Loucy (cell line): ENCODE measurements at regions not wholly inside any gene's neighbourhood (a gene's known extent, or its start where the extent isn't known, plus 50 kb on each side); places are given as distances from the start of the nearest gene placed in this dataset.
A peak's percentile ranks its signal among the peaks of the same experiment; 100 is the strongest.
"Not testable (repeated sequence)": the region's sequence is repeated elsewhere in the genome, so short reads cannot be mapped to it uniquely, and the experiment has no call there.

Experiments
- H2AFZ ChIP-seq: fragments of 200-600 bp; sonication (generic); 2 replicates; pipeline ENCODE4 v1.6.0; 2016; ENCODE audit warnings: antibody characterized with exemption, mild to moderate bottlenecking, low read length, moderate library complexity
- H3F3A ChIP-seq: fragments of 200-600 bp; 2 replicates; pipeline ENCODE4 v1.6.0; 2016; ENCODE audit warnings: antibody characterized with exemption, low read depth, mild to moderate bottlenecking
- H3K27me3 ChIP-seq: fragments of 200-600 bp; sonication (generic); 2 replicates; pipeline ENCODE4 v1.6.1; 2014; ENCODE audit warnings: low read length, mild to moderate bottlenecking; ENCODE audit not compliant: insufficient read depth, poor library complexity, severe bottlenecking
- H3K36me3 ChIP-seq: fragments of 200-600 bp; sonication (generic); 2 replicates; pipeline ENCODE4 v1.6.1; 2016; ENCODE audit warnings: low read length; ENCODE audit not compliant: insufficient read depth
- H3K4me1 ChIP-seq: fragments of 200-600 bp; sonication (generic); 2 replicates; pipeline ENCODE4 v1.5.1; 2014; ENCODE audit warnings: low read length, mild to moderate bottlenecking; ENCODE audit not compliant: insufficient read depth, poor library complexity, severe bottlenecking
- H3K4me2 ChIP-seq: fragments of 200-600 bp; sonication (generic); 2 replicates; pipeline ENCODE4 v1.6.0; 2014; ENCODE audit warnings: antibody characterized with exemption, low read length, low read depth, mild to moderate bottlenecking; ENCODE audit not compliant: poor library complexity, severe bottlenecking
- H3K4me3 ChIP-seq: fragments of 200-600 bp; sonication (generic); 2 replicates; pipeline ENCODE4 v1.5.1; 2014; ENCODE audit warnings: low read length, mild to moderate bottlenecking, mixed read lengths; ENCODE audit not compliant: poor library complexity, severe bottlenecking
- H3K79me2 ChIP-seq: fragments of 200-600 bp; sonication (generic); 2 replicates; pipeline ENCODE4 v1.6.1; 2014; ENCODE audit warnings: low read length; ENCODE audit not compliant: insufficient read depth
- H3K9ac ChIP-seq: fragments of 200-600 bp; sonication (generic); 2 replicates; pipeline ENCODE4 v1.6.0; 2014; ENCODE audit warnings: mild to moderate bottlenecking, low read depth, low read length, moderate library complexity; ENCODE audit not compliant: poor library complexity, severe bottlenecking
- H3K9me2 ChIP-seq: fragments of 200-600 bp; sonication (generic); replicated peaks from 2 replicates; pipeline ENCODE4 v1.6.1; 2016; ENCODE audit warnings: low read depth, low read length, mixed read lengths
- H3K9me3 ChIP-seq: fragments of 200-600 bp; sonication (generic); 2 replicates; pipeline ENCODE4 v1.6.1; 2014; ENCODE audit warnings: mild to moderate bottlenecking, antibody characterized with exemption, low read length, low read depth; ENCODE audit not compliant: insufficient read depth
- H4K20me1 ChIP-seq: fragments of 200-600 bp; sonication (generic); 2 replicates; pipeline ENCODE4 v1.6.0; 2014; ENCODE audit warnings: antibody characterized with exemption, low read length, mild to moderate bottlenecking; ENCODE audit not compliant: insufficient read depth, poor library complexity, severe bottlenecking
- EZH2phosphoT487 ChIP-seq: fragments of 200-600 bp; IDR thresholded peaks from 2 replicates; pipeline ENCODE4 v1.6.1; 2018; ENCODE audit warnings: antibody characterized with exemption, mild to moderate bottlenecking, moderate library complexity, borderline replicate concordance
- TF ChIP-seq, protein P1 (sequence below): fragments of 200-600 bp; sonication (generic); conservative IDR thresholded peaks from 2 replicates; pipeline ENCODE4 v1.5.1; 2014; ENCODE audit warnings: mild to moderate bottlenecking, antibody characterized with exemption, low read length

DNA sequence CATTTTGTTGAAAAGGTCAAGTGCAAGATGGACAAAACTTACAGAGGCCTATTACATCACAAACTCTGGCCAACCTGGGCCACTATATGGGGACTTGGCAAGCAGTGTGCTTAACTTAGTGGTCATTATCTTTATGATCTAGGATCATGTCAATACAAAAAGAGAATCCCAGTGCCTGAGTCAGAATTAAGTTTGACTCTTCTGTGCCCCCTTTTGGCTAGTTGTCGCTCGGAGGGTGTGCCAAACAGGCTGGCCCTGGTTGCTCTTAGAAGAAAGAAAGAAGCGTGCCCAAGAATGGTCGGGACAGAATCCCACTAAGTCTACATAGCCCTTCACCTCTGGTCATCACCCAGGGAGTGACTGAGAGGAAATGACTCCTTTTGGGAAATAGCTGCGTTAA lies 100.1 kb downstream of the EIF4E start:
- Histone ChIP-seq H3K9ac (no peak overlapping the region), H2AFZ (no peak overlapping the region), H3F3A (no peaks in the 10 kb centered on the region), H3K9me2 (no peaks in the 10 kb centered on the region), H4K20me1 (no peaks in the 10 kb centered on the region), H3K4me3 (no peak overlapping the region), H3K36me3 (no peaks in the 10 kb centered on the region), H3K9me3 (no peaks in the 10 kb centered on the region), H3K79me2 (no peaks in the 10 kb centered on the region), H3K4me1 (no peaks in the 10 kb centered on the region), H3K27me3 (no peaks in the 10 kb centered on the region), H3K4me2 (no peak overlapping the region)
- no peak for TF ChIP-seq EZH2phosphoT487
- TF ChIP-seq, protein P1, sequence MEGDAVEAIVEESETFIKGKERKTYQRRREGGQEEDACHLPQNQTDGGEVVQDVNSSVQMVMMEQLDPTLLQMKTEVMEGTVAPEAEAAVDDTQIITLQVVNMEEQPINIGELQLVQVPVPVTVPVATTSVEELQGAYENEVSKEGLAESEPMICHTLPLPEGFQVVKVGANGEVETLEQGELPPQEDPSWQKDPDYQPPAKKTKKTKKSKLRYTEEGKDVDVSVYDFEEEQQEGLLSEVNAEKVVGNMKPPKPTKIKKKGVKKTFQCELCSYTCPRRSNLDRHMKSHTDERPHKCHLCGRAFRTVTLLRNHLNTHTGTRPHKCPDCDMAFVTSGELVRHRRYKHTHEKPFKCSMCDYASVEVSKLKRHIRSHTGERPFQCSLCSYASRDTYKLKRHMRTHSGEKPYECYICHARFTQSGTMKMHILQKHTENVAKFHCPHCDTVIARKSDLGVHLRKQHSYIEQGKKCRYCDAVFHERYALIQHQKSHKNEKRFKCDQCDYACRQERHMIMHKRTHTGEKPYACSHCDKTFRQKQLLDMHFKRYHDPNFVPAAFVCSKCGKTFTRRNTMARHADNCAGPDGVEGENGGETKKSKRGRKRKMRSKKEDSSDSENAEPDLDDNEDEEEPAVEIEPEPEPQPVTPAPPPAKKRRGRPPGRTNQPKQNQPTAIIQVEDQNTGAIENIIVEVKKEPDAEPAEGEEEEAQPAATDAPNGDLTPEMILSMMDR, result peak; percentile 72

DNA sequence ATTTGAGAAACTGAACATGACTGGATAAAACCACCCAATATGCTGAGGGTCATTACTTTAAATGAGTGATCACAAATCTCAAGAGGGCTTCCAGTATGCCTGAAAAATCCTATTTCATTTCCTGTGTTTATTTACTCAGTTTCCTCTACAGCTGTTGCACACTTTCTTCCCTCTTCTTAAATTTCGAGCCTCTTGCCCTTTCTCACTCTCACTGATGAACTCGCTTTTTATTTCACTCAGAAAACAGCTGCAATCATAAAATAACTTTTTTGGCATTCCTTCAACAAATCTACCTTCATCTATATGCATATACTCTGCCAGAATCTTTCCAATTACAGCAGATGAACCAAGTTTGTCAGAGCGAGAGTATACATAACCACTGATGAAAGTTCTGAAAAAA lies 101.3 kb downstream of the EIF4E start:
- Histone ChIP-seq H4K20me1 (no peaks in the 10 kb centered on the region), H3K9me3 (no peaks in the 10 kb centered on the region), H3K4me3 (no peak overlapping the region), H3K36me3 (no peaks in the 10 kb centered on the region), H3K9me2 (no peaks in the 10 kb centered on the region), H3K79me2 (no peaks in the 10 kb centered on the region), H3K27me3 (no peaks in the 10 kb centered on the region), H2AFZ (no peak overlapping the region), H3K9ac (no peak overlapping the region), H3K4me2 (no peak overlapping the region), H3K4me1 (no peaks in the 10 kb centered on the region), H3F3A (no peaks in the 10 kb centered on the region)
- TF ChIP-seq, protein P1, result no peak
- TF ChIP-seq EZH2phosphoT487, result no peak

DNA sequence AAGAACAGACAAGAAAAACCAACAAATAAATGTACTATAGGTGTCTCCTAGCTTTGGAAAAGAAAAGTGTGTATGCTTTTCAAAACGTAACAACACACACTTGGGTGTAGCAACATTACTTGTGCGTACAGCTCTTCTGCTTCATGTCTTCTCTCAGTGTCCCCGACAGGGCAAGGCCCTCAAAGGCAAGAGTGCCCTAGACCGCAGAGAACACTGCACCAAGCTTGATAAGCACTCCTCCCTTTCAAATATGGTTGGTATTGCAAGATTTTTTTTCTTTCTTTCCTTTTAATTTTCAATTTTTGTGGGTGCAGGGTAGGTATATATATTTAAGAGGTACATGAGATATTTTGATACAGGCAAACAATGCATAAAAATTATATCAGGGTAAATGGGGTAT lies 106.8 kb downstream of the EIF4E start:
- Histone ChIP-seq H3K4me2 (no peak overlapping the region), H3K27me3 (no peaks in the 10 kb centered on the region)

DNA sequence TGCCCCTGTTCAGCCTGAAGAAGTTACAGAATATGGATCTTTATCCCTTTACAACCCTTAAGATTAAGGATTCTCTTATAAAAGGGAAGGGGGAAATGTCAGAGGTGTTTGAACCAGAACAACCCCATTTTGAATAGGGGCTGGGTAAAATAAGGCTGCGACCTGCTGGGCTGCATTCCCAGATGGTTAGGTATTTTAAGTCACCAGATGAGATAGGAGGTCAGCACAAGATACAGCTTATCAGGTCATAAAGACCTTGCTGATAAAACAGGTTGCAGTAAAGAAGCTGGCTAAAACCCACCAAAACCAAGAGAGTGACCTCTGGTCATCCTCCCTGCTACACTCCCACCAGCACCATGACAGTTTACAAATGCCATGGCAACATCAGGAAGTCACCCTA lies 110.8 kb downstream of the EIF4E start:
- not testable (repeated sequence) for H3K9me3 ChIP-seq, H3K79me2 ChIP-seq, H2AFZ ChIP-seq, H3K4me1 ChIP-seq, H3K9me2 ChIP-seq, H3K27me3 ChIP-seq, H3F3A ChIP-seq, H3K9ac ChIP-seq, H3K4me2 ChIP-seq, H4K20me1 ChIP-seq, H3K4me3 ChIP-seq, H3K36me3 ChIP-seq

More for the DNA sequence above, 106.8 kb downstream of the EIF4E start:
- no peak overlapping the region for H3K9ac ChIP-seq
- no peak overlapping the region for H2AFZ ChIP-seq
- H3K9me2 ChIP-seq, result no peaks in the 10 kb centered on the region
- H3K79me2 ChIP-seq, result no peaks in the 10 kb centered on the region
- H3K36me3 ChIP-seq, result no peaks in the 10 kb centered on the region
- H3K9me3 ChIP-seq, result no peaks in the 10 kb centered on the region; the same call in 1 of the 2 replicates
- no peaks in the 10 kb centered on the region for H3K4me1 ChIP-seq
- H3K4me3 ChIP-seq, result no peak overlapping the region
- H4K20me1 ChIP-seq, result no peaks in the 10 kb centered on the region
- TF ChIP-seq, protein P1, result no peak
- TF ChIP-seq EZH2phosphoT487, result no peak
- no peaks in the 10 kb centered on the region for H3F3A ChIP-seq
